Smooth muscle cell of the brain vasculature (primary cell): ENCODE measurements at regions not wholly inside any gene's neighbourhood (a gene's known extent, or its start where the extent isn't known, plus 50 kb on each side); places are given as distances from the start of the nearest gene placed in this dataset.
A peak's percentile ranks its signal among the peaks of the same experiment; 100 is the strongest.

Experiments used
- DNase-seq: peaks from one replicate; pipeline ENCODE4 v3.0.0-alpha.2; 2012; ENCODE audit warnings: low read depth, low spot score

GRCh38 chr4:121277194-121278105 lies 103.4 kb downstream of the QRFPR start:
- no peak for DNase-seq

- DNase-seq: no peak
Measured at GRCh38 chr4:121273191-121273590, 107.6 kb downstream of the QRFPR start.

DNA sequence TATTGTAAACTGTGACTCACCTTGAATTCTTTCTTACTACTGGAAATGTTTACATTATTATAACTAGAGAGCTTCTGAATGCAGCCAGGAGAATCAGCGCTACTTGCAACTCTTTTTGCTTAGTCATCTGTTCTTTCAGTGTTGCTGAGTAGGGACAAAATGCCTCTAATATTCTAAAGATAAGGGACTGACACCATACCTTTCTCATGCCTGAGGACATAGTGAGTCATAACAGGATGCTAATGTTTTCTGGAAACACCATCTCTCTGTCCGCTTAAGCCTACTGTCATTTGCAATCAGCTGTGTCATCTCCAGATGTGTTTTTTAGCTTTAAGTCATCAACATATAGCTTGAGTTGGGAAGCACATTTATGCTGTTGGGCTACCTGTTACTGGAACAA lies 108.3 kb downstream of the QRFPR start:
- no peak for DNase-seq

DNA sequence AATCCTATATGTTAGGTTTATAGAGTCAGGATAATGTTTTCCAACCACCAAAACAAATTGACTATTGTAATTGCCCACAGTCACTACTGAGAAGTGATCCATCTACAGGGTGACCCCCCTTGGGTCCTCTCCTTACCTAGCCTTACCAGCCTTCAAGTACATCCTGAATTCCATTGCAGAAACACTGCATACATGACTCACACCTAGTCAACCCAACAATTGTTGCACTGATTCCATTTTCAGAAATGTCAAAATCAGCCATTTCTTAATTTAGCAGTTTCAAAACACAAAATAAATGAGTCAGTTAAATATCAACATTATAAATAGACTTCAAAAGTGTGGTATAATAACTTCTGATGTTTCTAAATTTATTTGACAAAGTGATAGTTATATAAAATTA lies 106.3 kb upstream of the TNIP3 start:
- no peak for DNase-seq

- DNase-seq: no peak
Measured at GRCh38 chr4:121269001-121269400, 104.9 kb upstream of the TNIP3 start.

DNA sequence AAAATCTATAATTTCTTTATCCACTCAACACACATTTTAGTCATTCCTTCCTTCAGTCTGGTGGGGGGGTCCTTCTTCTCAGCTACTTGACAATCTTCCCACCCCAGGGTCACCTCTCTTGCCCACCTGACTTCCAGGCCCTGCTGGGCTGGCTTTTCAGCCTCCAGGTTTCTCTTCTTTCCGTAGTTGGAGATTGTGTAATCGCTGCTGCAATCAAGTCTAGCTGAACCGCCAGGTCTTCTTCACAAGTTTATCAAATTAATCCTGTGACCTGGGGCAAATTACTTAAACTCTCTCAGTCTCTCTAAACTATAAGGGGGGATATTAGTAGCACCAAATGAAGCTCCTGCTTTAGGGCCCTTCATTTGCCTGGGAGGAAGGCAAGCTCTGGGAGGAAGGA lies 102.9 kb upstream of the TNIP3 start:
- no peak for DNase-seq

GRCh38 chr4:121256887-121257466 lies 92.9 kb upstream of the TNIP3 start:
- no peak for DNase-seq

DNA sequence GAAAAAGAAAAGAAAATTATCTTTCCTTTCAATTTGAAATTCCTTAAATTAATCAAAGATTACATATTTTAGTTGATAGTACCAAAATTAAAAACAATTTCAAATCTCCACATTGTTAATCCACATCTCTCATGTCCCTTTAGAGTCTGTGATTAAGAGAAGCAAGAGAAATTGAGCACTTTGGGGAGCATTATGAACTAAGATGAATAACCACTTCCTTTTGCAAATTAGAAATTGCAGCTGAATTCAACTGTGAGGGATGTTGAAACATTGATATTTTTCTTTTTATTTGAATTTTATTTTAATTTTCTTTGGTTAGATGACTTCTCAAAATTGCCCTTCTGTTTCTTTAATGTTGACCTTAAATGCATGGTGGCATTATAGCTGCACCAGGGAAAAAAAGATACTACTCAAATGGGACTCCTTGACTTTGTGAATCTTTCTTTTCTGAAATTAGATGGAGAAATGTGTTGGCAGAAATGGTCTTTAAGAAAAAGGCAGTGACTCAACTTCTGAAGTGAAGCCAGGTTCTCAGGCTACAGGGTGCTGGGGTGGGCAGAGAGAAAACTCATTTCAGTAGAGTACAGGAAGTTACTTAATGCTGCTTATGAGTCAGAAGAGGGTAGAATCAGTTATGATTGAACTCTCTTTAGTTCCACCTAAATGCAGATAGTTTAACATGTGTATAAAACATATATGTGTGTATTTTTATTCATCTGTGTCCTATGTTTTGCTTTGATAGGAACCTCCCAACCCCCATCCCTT lies 92.0 kb upstream of the TNIP3 start:
- DNase-seq: peak; percentile 60

DNA sequence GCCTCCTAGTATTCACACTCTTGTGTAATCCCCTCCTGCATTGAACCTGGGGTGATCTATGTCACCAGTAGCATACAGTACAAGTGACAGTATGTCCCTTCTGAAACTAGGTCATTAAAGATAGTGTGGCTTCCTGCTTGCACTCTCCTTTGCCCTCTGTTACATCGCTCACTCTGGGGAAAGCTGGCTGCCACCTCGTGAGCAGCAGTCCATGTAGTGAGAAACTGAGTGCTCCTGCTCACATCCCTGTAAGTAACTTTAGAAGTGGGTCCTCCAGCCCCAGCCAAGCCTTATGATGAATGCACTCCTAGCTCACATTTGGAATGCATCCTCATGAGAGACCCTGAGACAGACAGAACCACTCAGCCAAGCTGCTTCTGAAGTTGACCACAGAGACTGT lies 89.8 kb upstream of the TNIP3 start:
- no peak for DNase-seq

GRCh38 chr4:121252224-121252806 lies 88.2 kb upstream of the TNIP3 start:
- DNase-seq: peak; percentile 53

DNA sequence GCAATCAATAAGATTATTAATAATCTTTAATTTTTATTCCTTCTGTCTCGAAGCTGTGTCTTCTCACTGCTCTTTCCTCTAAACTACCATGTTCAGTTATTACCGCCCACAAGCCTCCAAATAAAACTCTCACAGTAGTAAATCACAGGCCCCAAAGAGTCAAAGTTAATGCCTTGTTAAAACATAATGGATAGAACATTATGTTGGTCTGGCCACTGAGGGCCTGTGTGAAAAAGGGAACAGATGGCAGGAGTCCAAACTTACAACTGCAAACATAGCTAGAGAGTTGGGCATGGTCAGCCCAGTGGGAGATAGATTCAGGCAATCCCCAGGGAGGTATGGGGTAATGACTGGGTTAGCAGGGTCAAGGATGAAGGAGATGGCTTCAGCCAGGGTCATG lies 84.6 kb upstream of the TNIP3 start:
- DNase-seq: no peak

- no peak for DNase-seq
Measured at GRCh38 chr4:121246698-121247097, 82.6 kb upstream of the TNIP3 start.

GRCh38 chr4:121243485-121243884 lies 79.4 kb upstream of the TNIP3 start:
- no peak for DNase-seq

DNA sequence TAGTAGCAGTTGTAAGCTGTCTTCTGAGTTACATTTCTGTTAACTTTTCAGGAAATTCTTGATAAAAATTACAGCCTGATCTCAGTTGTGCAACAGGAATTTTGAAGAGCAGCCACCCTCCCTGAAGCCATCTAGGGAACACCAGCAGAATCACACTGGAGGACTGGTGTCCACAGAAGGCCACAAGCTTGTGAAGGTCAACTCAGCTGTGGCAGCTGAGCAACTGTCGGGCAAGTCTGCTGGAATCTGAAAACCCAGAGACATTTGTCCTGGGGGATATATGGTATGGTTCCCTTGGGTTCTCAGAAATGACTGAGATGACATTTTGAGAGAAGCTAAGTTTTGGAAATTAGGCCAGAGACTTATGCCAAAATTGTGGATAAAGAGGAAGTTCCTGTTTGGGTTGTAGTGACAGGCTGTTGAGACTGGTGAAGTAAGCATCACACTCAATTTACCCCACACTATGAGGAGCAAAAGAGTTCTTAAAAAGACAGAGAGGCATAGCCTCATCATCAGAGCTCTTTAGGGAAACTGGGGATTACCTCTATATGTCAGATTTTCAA lies 78.1 kb upstream of the TNIP3 start:
- DNase-seq: no peak

DNA sequence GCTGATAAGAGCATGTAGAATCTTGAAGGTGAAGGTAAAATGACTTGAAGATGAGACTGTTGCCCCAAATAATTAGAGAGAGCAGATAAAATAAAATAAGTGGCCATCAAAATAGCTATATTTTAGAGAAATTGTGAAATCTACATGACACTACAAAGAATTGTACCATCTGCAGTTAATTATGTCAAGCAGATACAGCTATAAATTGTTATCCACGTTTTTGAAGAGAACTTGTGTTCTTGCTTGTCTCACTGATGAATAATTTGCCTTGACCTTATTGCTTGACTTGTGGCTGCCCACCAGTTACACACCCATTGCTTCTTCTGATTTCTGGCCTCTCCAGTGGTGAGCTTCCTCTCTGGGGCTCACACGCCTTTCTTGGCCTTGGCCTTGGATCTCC lies 75.8 kb upstream of the TNIP3 start:
- no peak for DNase-seq

DNA sequence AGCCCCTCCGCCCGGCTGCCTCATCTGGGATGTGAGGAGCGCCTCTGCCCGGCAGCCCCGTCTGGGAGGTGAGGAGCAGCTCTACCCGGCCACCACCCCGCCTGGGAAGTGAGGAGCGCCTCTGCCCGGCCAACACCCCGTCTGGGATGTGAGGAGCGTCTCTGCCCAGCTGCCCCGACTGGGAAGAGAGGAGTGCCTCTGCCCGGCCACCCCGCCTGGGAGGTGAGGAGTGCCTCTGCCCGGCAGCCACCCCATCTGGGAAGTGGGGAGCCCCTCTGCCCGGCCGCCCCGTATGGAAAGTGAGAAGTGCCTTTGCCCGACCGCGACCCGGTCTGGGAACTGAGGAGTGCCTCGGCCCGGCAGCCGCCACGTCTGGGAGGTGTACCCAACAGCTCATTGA lies 74.3 kb upstream of the TNIP3 start:
- DNase-seq: no peak

- peak; percentile 31 for DNase-seq
Measured at GRCh38 chr4:121237069-121237399, 72.9 kb upstream of the TNIP3 start.

GRCh38 chr4:121236353-121237068 lies 72.4 kb upstream of the TNIP3 start:
- no peak for DNase-seq

GRCh38 chr4:121233982-121234381 lies 69.9 kb upstream of the TNIP3 start:
- DNase-seq: no peak

- no peak for DNase-seq
Measured at GRCh38 chr4:121229993-121230392, 65.9 kb upstream of the TNIP3 start.

- no peak for DNase-seq
Measured at GRCh38 chr4:121228848-121229247, 64.7 kb upstream of the TNIP3 start.
